SU-DHL-6 (cell line): ENCODE measurements at regions not wholly inside any gene's neighbourhood (a gene's known extent, or its start where the extent isn't known, plus 50 kb on each side); places are given as distances from the start of the nearest gene placed in this dataset.

Experiments
- H2AFZ ChIP-seq: fragments of 200-600 bp; sonication (generic); 2 replicates; pipeline ENCODE4 v1.6.1; 2014; ENCODE audit warnings: low read depth, mild to moderate bottlenecking, moderate library complexity, mixed read lengths, antibody characterized with exemption, low read length; ENCODE audit not compliant: severe bottlenecking
- H3F3A ChIP-seq: fragments of 200-600 bp; shearing (Covaris generic); 2 replicates; pipeline ENCODE4 v1.6.0; 2016; ENCODE audit warnings: antibody characterized with exemption, mild to moderate bottlenecking; ENCODE audit not compliant: insufficient read depth
- H3K27ac ChIP-seq: fragments of 200-600 bp; sonication (generic); 2 replicates; pipeline ENCODE4 v1.5.1; 2016; ENCODE audit warnings: low read depth, mild to moderate bottlenecking, low read length, moderate library complexity, mixed read lengths
- H3K27me3 ChIP-seq: fragments of 200-600 bp; sonication (generic), shearing (Covaris generic); 2 replicates; pipeline ENCODE4 v1.6.0; 2014; ENCODE audit warnings: mild to moderate bottlenecking, low read length
- H3K36me3 ChIP-seq: fragments of 200-600 bp; sonication (generic); 2 replicates; pipeline ENCODE4 v1.6.1; 2014; ENCODE audit warnings: mild to moderate bottlenecking, low read length, mixed read lengths
- H3K4me2 ChIP-seq: fragments of 300-600, 200-600 bp; shearing (Covaris generic), sonication (generic); 2 replicates; pipeline ENCODE4 v1.6.0; 2014; ENCODE audit warnings: low read length, low read depth, mild to moderate bottlenecking; ENCODE audit not compliant: poor library complexity, severe bottlenecking
- H3K4me3 ChIP-seq: fragments of 200-600 bp; sonication (generic); 2 replicates; pipeline ENCODE4 v1.5.1; 2014; ENCODE audit warnings: antibody characterized with exemption, low read length, mild to moderate bottlenecking, mixed read lengths; ENCODE audit not compliant: insufficient read depth, poor library complexity, severe bottlenecking
- H3K79me2 ChIP-seq: fragments of 200-600 bp; sonication (generic); 2 replicates; pipeline ENCODE4 v1.6.1; 2014; ENCODE audit warnings: mild to moderate bottlenecking, low read length, moderate library complexity; ENCODE audit not compliant: insufficient read depth
- H3K9ac ChIP-seq: fragments of 200-600 bp; sonication (generic); 2 replicates; pipeline ENCODE4 v1.7.0; 2014; ENCODE audit warnings: mild to moderate bottlenecking, low read length
- H3K9me2 ChIP-seq: fragments of 200-600 bp; sonication (generic); replicated peaks from 2 replicates; pipeline ENCODE4 v1.6.1; 2014; ENCODE audit warnings: low read length; ENCODE audit not compliant: insufficient read depth
- H3K9me3 ChIP-seq: fragments of 200-600 bp; sonication (generic); 2 replicates; pipeline ENCODE4 v1.6.1; 2014; ENCODE audit warnings: low read length, mixed read lengths; ENCODE audit not compliant: insufficient read depth
- H4K20me1 ChIP-seq: fragments of 200-600 bp; sonication (generic); 2 replicates; pipeline ENCODE4 v1.6.1; 2014; ENCODE audit warnings: low read depth, mild to moderate bottlenecking, antibody characterized with exemption, low read length, moderate library complexity, mixed read lengths
- CTCF ChIP-seq: fragments of 200-600 bp; sonication (generic); IDR thresholded peaks from one replicate; pipeline ENCODE4 v1.5.1; 2017; ENCODE audit warnings: antibody characterized with exemption, mild to moderate bottlenecking, low read length, moderate library complexity; ENCODE audit not compliant: insufficient read depth, poor library complexity, severe bottlenecking
- EZH2phosphoT487 ChIP-seq: fragments of 200-600 bp; sonication (generic), shearing (Covaris generic); conservative IDR thresholded peaks from 2 replicates; pipeline ENCODE4 v1.6.1; 2018; ENCODE audit warnings: mild to moderate bottlenecking, antibody characterized with exemption, low read length, moderate library complexity, mixed read lengths

GRCh38 chr3:80114694-80115093 lies 346.9 kb upstream of the ROBO1 start:
- Histone ChIP-seq H3K9ac (no peak overlapping the region), H3K9me3 (no peaks in the 10 kb centered on the region), H3K36me3 (no peaks in the 10 kb centered on the region), H4K20me1 (no peaks in the 10 kb centered on the region), H3K27ac (no peak overlapping the region), H3K4me2 (no peak overlapping the region), H3K9me2 (no peaks in the 10 kb centered on the region), H3K4me3 (no peak overlapping the region), H3K27me3 (no peaks in the 10 kb centered on the region), H2AFZ (no peak overlapping the region), H3K79me2 (no peaks in the 10 kb centered on the region), H3F3A (no peaks in the 10 kb centered on the region)
- TF ChIP-seq CTCF (no peak), EZH2phosphoT487 (no peak)

GRCh38 chr3:80113331-80113730 lies 345.5 kb upstream of the ROBO1 start:
- H3K27me3 ChIP-seq: no peaks in the 10 kb centered on the region
- H3K79me2 ChIP-seq: no peaks in the 10 kb centered on the region
- H4K20me1 ChIP-seq: no peaks in the 10 kb centered on the region
- no peak overlapping the region for H3K27ac ChIP-seq
- H3K36me3 ChIP-seq: no peaks in the 10 kb centered on the region
- H3K9ac ChIP-seq: no peak overlapping the region
- H3K9me3 ChIP-seq: no peaks in the 10 kb centered on the region
- no peak overlapping the region for H2AFZ ChIP-seq
- TF ChIP-seq CTCF (no peak), EZH2phosphoT487 (no peak)
- no peak overlapping the region for H3K4me3 ChIP-seq
- no peaks in the 10 kb centered on the region for H3K9me2 ChIP-seq
- no peaks in the 10 kb centered on the region for H3F3A ChIP-seq
- no peak overlapping the region for H3K4me2 ChIP-seq

- no peaks in the 10 kb centered on the region for H3K9me2 ChIP-seq
- H3K79me2 ChIP-seq: no peaks in the 10 kb centered on the region
- no peak overlapping the region for H3K4me2 ChIP-seq
- no peaks in the 10 kb centered on the region for H3K27me3 ChIP-seq
- no peaks in the 10 kb centered on the region for H3K9me3 ChIP-seq
- H4K20me1 ChIP-seq: no peaks in the 10 kb centered on the region
- TF ChIP-seq EZH2phosphoT487: no peak
- no peak for TF ChIP-seq CTCF
- no peak overlapping the region for H3K9ac ChIP-seq
- no peak overlapping the region for H2AFZ ChIP-seq
- H3K36me3 ChIP-seq: no peaks in the 10 kb centered on the region
- no peak overlapping the region for H3K27ac ChIP-seq
- no peak overlapping the region for H3K4me3 ChIP-seq
- no peaks in the 10 kb centered on the region for H3F3A ChIP-seq
These were observed 331.8 kb upstream of the ROBO1 start for GRCh38 chr3:80099559-80100066.
